Upper lobe of left lung (tissue), 6 donors: ENCODE measurements at regions not wholly inside any gene's neighbourhood (a gene's known extent, or its start where the extent isn't known, plus 50 kb on each side); places are given as distances from the start of the nearest gene placed in this dataset.

Experiments
- ATAC-seq, 2 donors: fragments of 200-7000 bp; cut with Tn5 transposase; one replicate each; pipeline ENCODE4 v1.9.1; 2022; ENCODE audit warnings: mild to moderate bottlenecking in 2 of 2, moderate library complexity in 2 of 2; ENCODE audit not compliant: low FRiP score in 2 of 2
- DNase-seq, 2 donors: peaks; one replicate each; pipeline ENCODE4 v3.0.0-alpha.2; 2019 to 2020
- H3K27ac ChIP-seq, 4 donors: fragments of 200-600 bp; sonication (generic); one replicate each; pipeline ENCODE4 v1.5.1; 2016 to 2019
- H3K27me3 ChIP-seq, 4 donors: fragments of 200-600 bp; sonication (generic); one replicate each; pipeline ENCODE4 v1.5.1; 2017 to 2019
- H3K36me3 ChIP-seq, 4 donors: fragments of 200-600 bp; sonication (generic); one replicate each; pipeline ENCODE4 v1.5.1; 2016 to 2019
- H3K4me1 ChIP-seq, 4 donors: fragments of 200-600 bp; sonication (generic); one replicate each; pipeline ENCODE4 v1.5.1; 2018 to 2019
- H3K4me3 ChIP-seq, 4 donors: fragments of 200-600 bp; sonication (generic); one replicate each; pipeline ENCODE4 v1.5.1; 2017 to 2019; ENCODE audit warnings: mild to moderate bottlenecking in 2 of 4, moderate library complexity in 1 of 4
- H3K9me3 ChIP-seq, 4 donors: fragments of 200-600 bp; sonication (generic); one replicate each; pipeline ENCODE4 v1.5.1; 2018 to 2019
- CTCF ChIP-seq, 6 experiments: fragments of 450-650 bp in 4 of 6; fragments of 200-600 bp in 2 of 6; sonication (generic) in 2 of 6; IDR thresholded peaks; one replicate each; pipeline ENCODE4 v1.5.1; 2016 to 2019; ENCODE audit warnings: antibody characterized with exemption in 6 of 6
- EP300 ChIP-seq, 4 donors: sonication (generic); formaldehyde crosslinking; IDR thresholded peaks; one replicate each; pipeline ENCODE4 v1.5.1; 2017; ENCODE audit warnings: antibody characterized with exemption in 4 of 4, control low read depth in 2 of 4
- POLR2A ChIP-seq, 4 donors: fragments of 450-650 bp; IDR thresholded peaks; one replicate each; pipeline ENCODE4 v1.5.1; 2016 to 2017; ENCODE audit warnings: antibody characterized with exemption in 4 of 4, mild to moderate bottlenecking in 2 of 4
- POLR2AphosphoS5 ChIP-seq, 2 donors: sonication (generic); formaldehyde crosslinking; IDR thresholded peaks; one replicate each; pipeline ENCODE4 v1.5.1; 2017; ENCODE audit warnings: antibody characterized with exemption in 2 of 2
- WGBS, 2 donors: methylation state at CpG; one replicate each; pipeline ENCODE4 v1.1.5; 2017 to 2018; 5-methylcytosine and 5-hydroxymethylcytosine counted together
- donor health status: DM: no; HTN: no; CAD: no; lungs with moderate emphysema.
- donor health status: DM: no; HTN: yes; CAD: no; lungs with severe emphysema.

- DNase-seq, result no peak
These were observed 292.5 kb upstream of the SALL3 start for GRCh38 chr18:78686976-78687685.

GRCh38 chr18:78687736-78688135 lies 291.9 kb upstream of the SALL3 start:
- H3K36me3 ChIP-seq, result no peaks in the 10 kb centered on the region
- no peak for ATAC-seq
- TF ChIP-seq POLR2AphosphoS5 (IDR thresholded peaks at IDR 0.05) (no peak), EP300 (IDR thresholded peaks at IDR 0.05) (no peak), CTCF (IDR thresholded peaks at IDR 0.05) (no peak)
- H3K4me3 ChIP-seq, result no peak overlapping the region
- WGBS, 2 donors, result 81 to 83% methylated on average over 3 to 7 of the region's 7 CpGs
- no peak overlapping the region for H3K27ac ChIP-seq
- no peaks in the 10 kb centered on the region for H3K27me3 ChIP-seq
- DNase-seq, result no peak
- no peaks in the 10 kb centered on the region for H3K4me1 ChIP-seq
- no peaks in the 10 kb centered on the region for H3K9me3 ChIP-seq

More at GRCh38 chr18:78686976-78687685, 292.5 kb upstream of the SALL3 start:
- no peak for TF ChIP-seq EP300 (IDR thresholded peaks at IDR 0.05)
- no peaks in the 10 kb centered on the region for H3K9me3 ChIP-seq
- H3K27me3 ChIP-seq, result no peaks in the 10 kb centered on the region
- no peak for ATAC-seq
- no peak overlapping the region for H3K4me3 ChIP-seq
- 77 to 85% methylated on average over 9 to 16 of the region's 16 CpGs for WGBS, 2 donors
- no peaks in the 10 kb centered on the region for H3K4me1 ChIP-seq
- H3K36me3 ChIP-seq, result no peaks in the 10 kb centered on the region
- no peak overlapping the region for H3K27ac ChIP-seq

- H3K9me3 ChIP-seq, result no peaks in the 10 kb centered on the region
- H3K27ac ChIP-seq, result no peak overlapping the region
- H3K4me1 ChIP-seq, result no peaks in the 10 kb centered on the region
- no peaks in the 10 kb centered on the region for H3K27me3 ChIP-seq
- 68 to 86% methylated on average over 8 to 12 of the region's 12 CpGs for WGBS, 2 donors
- H3K36me3 ChIP-seq, result no peaks in the 10 kb centered on the region
- no peak overlapping the region for H3K4me3 ChIP-seq
- TF ChIP-seq POLR2A (IDR thresholded peaks at IDR 0.05), result no peak
- no peak for TF ChIP-seq EP300 (IDR thresholded peaks at IDR 0.05)
- TF ChIP-seq CTCF (IDR thresholded peaks at IDR 0.05), result no peak
- no peak for TF ChIP-seq POLR2AphosphoS5 (IDR thresholded peaks at IDR 0.05)
- peak in 1 of 2 donors; percentile 52 for DNase-seq
- no peak for ATAC-seq
These were observed 291.4 kb upstream of the SALL3 start for GRCh38 chr18:78688249-78688648.

GRCh38 chr18:78688916-78689315 lies 290.7 kb upstream of the SALL3 start:
- 82 to 89% methylated on average over 4 to 11 of the region's 11 CpGs for WGBS, 2 donors
- Histone ChIP-seq H3K27me3 (no peaks in the 10 kb centered on the region), H3K4me3 (no peak overlapping the region), H3K9me3 (no peaks in the 10 kb centered on the region), H3K27ac (no peak overlapping the region), H3K36me3 (no peaks in the 10 kb centered on the region), H3K4me1 (no peaks in the 10 kb centered on the region)
- no peak for TF ChIP-seq EP300 (IDR thresholded peaks at IDR 0.05)
- no peak for TF ChIP-seq POLR2A (IDR thresholded peaks at IDR 0.05)
- no peak for TF ChIP-seq CTCF (IDR thresholded peaks at IDR 0.05)
- no peak for TF ChIP-seq POLR2AphosphoS5 (IDR thresholded peaks at IDR 0.05)
- ATAC-seq, result peak in 1 of 2 donors; percentile 26
- DNase-seq, result peak in 1 of 2 donors; percentile 71

GRCh38 chr18:78689606-78690005 lies 290.0 kb upstream of the SALL3 start:
- WGBS, 2 donors, result 92 to 93% methylated on average over 12 to 15 of the region's 15 CpGs
- H3K36me3 ChIP-seq, result no peaks in the 10 kb centered on the region
- no peak overlapping the region for H3K4me3 ChIP-seq
- no peak for ATAC-seq
- no peak for DNase-seq
- TF ChIP-seq POLR2AphosphoS5 (IDR thresholded peaks at IDR 0.05) (no peak), EP300 (IDR thresholded peaks at IDR 0.05) (no peak), CTCF (IDR thresholded peaks at IDR 0.05) (no peak), POLR2A (IDR thresholded peaks at IDR 0.05) (no peak)
- H3K27ac ChIP-seq, result no peak overlapping the region
- H3K4me1 ChIP-seq, result no peaks in the 10 kb centered on the region
- H3K9me3 ChIP-seq, result no peaks in the 10 kb centered on the region
- no peaks in the 10 kb centered on the region for H3K27me3 ChIP-seq
